K562 (cell line): ENCODE measurements at regions not wholly inside any gene's neighbourhood (a gene's known extent, or its start where the extent isn't known, plus 50 kb on each side); places are given as distances from the start of the nearest gene placed in this dataset.
A peak's percentile ranks its signal among the peaks of the same experiment; 100 is the strongest.

Source experiments
- ATAC-seq: fragments of 200-7000 bp; cut with Tn5 transposase; 3 replicates; pipeline ENCODE4 v1.9.1; 2020; ENCODE audit warnings: moderate library complexity
- BruUV-seq: library from RNA; stranded (reverse); fragments of 400-500 nt; replicated peaks from 2 replicates; lab custom pipeline; 2021; lab: Mats Ljungman, UMichigan
- CTCF ChIA-PET: fragments of 300-600 bp; formaldehyde crosslinking; extraction: SDS; loops from one replicate; lab custom pipeline; 2021; ENCODE audit warnings: low intra/inter-chr PET ratio; lab: Yijun Ruan, JAX
- POLR2A ChIA-PET: fragments of 300-600, 350-650 bp; sonication (Branson Sonifier 250); formaldehyde crosslinking; extraction: SDS; loops from one replicate; lab custom pipeline; 2021; ENCODE audit warnings: antibody characterized with exemption, inconsistent platforms; lab: Yijun Ruan, JAX
- DNase-seq, 4 experiments: peaks; one replicate each; pipeline versions ENCODE4 v3.0.0 to v3.0.0-alpha.2; 2011 to 2018; ENCODE audit warnings: low spot score in 3 of 4, mixed read lengths in 3 of 4; ENCODE audit errors: extremely low read depth in 1 of 4
- FAIRE-seq: peaks from 2 replicates; lab custom pipeline; 2011; peaks lifted over from hg19 to GRCh38; lab: Jason Lieb, UNC
- H2AFZ ChIP-seq: 2 replicates; pipeline ENCODE4 v1.6.0; 2011; ENCODE audit warnings: low read depth, low read length, control low read depth, inconsistent platforms
- H3K27ac ChIP-seq: fragments of 200-600 bp; 3 replicates; pipeline ENCODE4 v1.8.0; 2011; ENCODE audit warnings: low read depth, mild to moderate bottlenecking, control low read depth, inconsistent platforms, low read length, moderate library complexity, mixed read lengths; ENCODE audit errors: extremely low read depth
- H3K27me3 ChIP-seq, 2 experiments: fragments of 300-600 bp in 1 of 2; 2 replicates in 1 of 2; 3 replicates in 1 of 2; pipeline versions ENCODE4 v1.6.0 to v1.8.0; 2011; ENCODE audit warnings: inconsistent platforms in 2 of 2, low read length in 2 of 2, mild to moderate bottlenecking in 1 of 2, mixed read lengths in 1 of 2, moderate library complexity in 1 of 2; ENCODE audit not compliant: control insufficient read depth in 2 of 2, insufficient read depth in 2 of 2
- H3K36me3 ChIP-seq: fragments of 300-600 bp; 3 replicates; pipeline ENCODE4 v1.8.0; 2011; ENCODE audit warnings: mild to moderate bottlenecking, low read length, inconsistent platforms; ENCODE audit not compliant: control insufficient read depth, insufficient read depth
- H3K4me1 ChIP-seq, 2 experiments: fragments of 200-600 bp in 1 of 2; replicated peaks in 1 of 2; 2 replicates in 1 of 2; 3 replicates in 1 of 2; pipeline versions ENCODE4 v1.5.1 to v1.8.0; 2011; ENCODE audit warnings: inconsistent platforms in 2 of 2, low read length in 2 of 2, mild to moderate bottlenecking in 1 of 2, mixed read lengths in 1 of 2, moderate library complexity in 1 of 2; ENCODE audit not compliant: control insufficient read depth in 2 of 2, insufficient read depth in 2 of 2
- H3K4me2 ChIP-seq: 2 replicates; pipeline ENCODE4 v1.6.1; 2011; ENCODE audit warnings: low read length, control low read depth, inconsistent platforms, mixed read lengths; ENCODE audit not compliant: insufficient read depth
- H3K4me3 ChIP-seq: fragments of 200-600 bp; sonication (generic), shearing (Covaris generic); 2 replicates; pipeline ENCODE4 v1.5.1; 2016; ENCODE audit warnings: control low read depth, inconsistent platforms
- H3K79me2 ChIP-seq: fragments of 200-600 bp; 3 replicates; pipeline ENCODE4 v1.8.0; 2011; ENCODE audit warnings: low read length, inconsistent platforms; ENCODE audit not compliant: control insufficient read depth, insufficient read depth
- H3K9ac ChIP-seq, 2 experiments: 2 replicates each; pipeline versions ENCODE4 v1.6.0 to v1.6.1; 2011; ENCODE audit warnings: low read depth in 2 of 2, low read length in 2 of 2, control low read depth in 1 of 2, inconsistent platforms in 1 of 2, mild to moderate bottlenecking in 1 of 2, mixed read lengths in 1 of 2; ENCODE audit not compliant: insufficient read depth in 1 of 2
- H3K9me1 ChIP-seq: one replicate; pipeline ENCODE4 v1.6.0; 2011; ENCODE audit warnings: inconsistent platforms, mild to moderate bottlenecking, low read length, moderate library complexity; ENCODE audit not compliant: control insufficient read depth, insufficient read depth
- H3K9me3 ChIP-seq: replicated peaks from 2 replicates; pipeline ENCODE4 v1.5.1; 2011; ENCODE audit warnings: low read depth, low read length, inconsistent platforms; ENCODE audit not compliant: control insufficient read depth, insufficient read depth
- H4K20me1 ChIP-seq: replicated peaks from 2 replicates; pipeline ENCODE4 v1.6.1; 2011; ENCODE audit warnings: low read length, inconsistent platforms, mixed read lengths; ENCODE audit not compliant: control insufficient read depth, insufficient read depth
- DMBX1 ChIP-seq: fragments of 250-450 bp; sonication (Bioruptor Pico); IDR thresholded peaks from 2 replicates; pipeline ENCODE4 v1.8.0; 2022; ENCODE audit warnings: inconsistent platforms, mild to moderate bottlenecking, moderate library complexity, borderline replicate concordance
- EGR1 ChIP-seq: fragments of 450-650 bp; conservative IDR thresholded peaks from 2 replicates; pipeline ENCODE4 v1.6.1; 2017; ENCODE audit warnings: mild to moderate bottlenecking
- ZNF75A ChIP-seq: fragments of 450-650 bp; formaldehyde crosslinking; IDR thresholded peaks from 2 replicates; pipeline ENCODE4 v1.4.0; 2020; ENCODE audit warnings: mild to moderate bottlenecking
- ZNF830 ChIP-seq: fragments of 250-450 bp; sonication (Bioruptor Pico); IDR thresholded peaks from 2 replicates; pipeline ENCODE4 v1.5.0; 2021; ENCODE audit warnings: mild to moderate bottlenecking
- WGBS: fragments of 100-300 bp; shearing (Covaris generic); methylation state at CpG from one replicate; pipeline ENCODE4 v1.1.6; 2016; ENCODE audit warnings: low coverage, mixed read lengths; ENCODE audit not compliant: insufficient coverage; ENCODE audit errors: missing lambda C conversion rate; 5-methylcytosine and 5-hydroxymethylcytosine counted together
- in situ Hi-C: fragments of 300-500 bp; cut with MboI; formaldehyde crosslinking; loops from 4 replicates; pipeline ENCODE4 v1.15.0; 2018; ENCODE audit warnings: inconsistent platforms, mixed read lengths
- intact Hi-C: fragments of 100-400 bp; cut with micrococcal nuclease; formaldehyde crosslinking; loops from 2 replicates; pipeline ENCODE4 v1.14.2; 2022
- TF ChIP-seq, protein P1 (sequence below), 3 experiments: IDR thresholded peaks in 2 of 3; conservative IDR thresholded peaks in 1 of 3; 2 replicates each; pipeline ENCODE4 v1.5.1; 2011 to 2012; ENCODE audit warnings: low read length in 3 of 3, mild to moderate bottlenecking in 3 of 3, control low read depth in 2 of 3, improper control_type of control experiment in 1 of 3, inconsistent platforms in 1 of 3, low read depth in 1 of 3, mixed read lengths in 1 of 3, moderate library complexity in 1 of 3; ENCODE audit not compliant: insufficient read depth in 2 of 3
- TF ChIP-seq, protein P2 (sequence below): fragments of 250-450 bp; sonication (Bioruptor Pico); IDR thresholded peaks from 2 replicates; pipeline ENCODE4 v1.5.0; 2021

DNA sequence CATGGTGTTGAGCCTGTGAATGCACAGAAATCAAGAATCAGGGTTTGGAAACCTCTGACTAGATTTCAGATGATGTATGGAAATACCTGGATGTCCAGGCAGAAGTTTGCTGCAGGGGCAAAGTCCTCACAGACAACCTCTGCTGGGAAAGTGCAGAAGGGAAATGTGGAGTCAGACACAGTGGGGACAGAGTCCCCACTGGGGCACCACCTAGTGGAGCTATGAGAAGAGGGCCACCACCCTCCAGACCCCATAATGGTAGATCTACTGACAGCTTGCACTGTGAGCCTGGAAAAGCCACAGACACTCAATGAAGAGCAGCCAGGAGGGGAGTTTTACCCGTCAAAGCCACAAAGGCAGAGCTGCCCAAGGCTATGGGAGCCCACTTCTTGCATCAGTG is 181.9 kb upstream of the SEMA6A start:
- H3K27me3 ChIP-seq, result no peaks in the 10 kb centered on the region
- 0% methylated on average over 1 of the region's 1 CpG for WGBS
- H3K9me1 ChIP-seq, result no peaks in the 10 kb centered on the region
- intact Hi-C loops (no loop called here), in situ Hi-C loops (no loop called here)
- H3K4me2 ChIP-seq, result no peak overlapping the region
- FAIRE-seq (no peak), ATAC-seq (peak; percentile 59; the same call in 2 of the 3 replicates), DNase-seq (peak in 1 of 4 experiments; percentile 3)
- no peaks in the 10 kb centered on the region for H3K79me2 ChIP-seq
- no peak overlapping the region for H3K27ac ChIP-seq
- no peaks in the 10 kb centered on the region for H3K4me1 ChIP-seq
- ChIA-PET POLR2A (interaction anchor here (0.6 kb wide), 1 partner anchor 702 kb away, joined by 4 read pairs; no protein-coding TSS in a partner anchor), CTCF (no interaction called here)
- H3K9me3 ChIP-seq, result no peaks in the 10 kb centered on the region
- H2AFZ ChIP-seq, result no peak overlapping the region
- H4K20me1 ChIP-seq, result no peaks in the 10 kb centered on the region
- no TSS peak for BruUV-seq
- TF ChIP-seq, protein P1, sequence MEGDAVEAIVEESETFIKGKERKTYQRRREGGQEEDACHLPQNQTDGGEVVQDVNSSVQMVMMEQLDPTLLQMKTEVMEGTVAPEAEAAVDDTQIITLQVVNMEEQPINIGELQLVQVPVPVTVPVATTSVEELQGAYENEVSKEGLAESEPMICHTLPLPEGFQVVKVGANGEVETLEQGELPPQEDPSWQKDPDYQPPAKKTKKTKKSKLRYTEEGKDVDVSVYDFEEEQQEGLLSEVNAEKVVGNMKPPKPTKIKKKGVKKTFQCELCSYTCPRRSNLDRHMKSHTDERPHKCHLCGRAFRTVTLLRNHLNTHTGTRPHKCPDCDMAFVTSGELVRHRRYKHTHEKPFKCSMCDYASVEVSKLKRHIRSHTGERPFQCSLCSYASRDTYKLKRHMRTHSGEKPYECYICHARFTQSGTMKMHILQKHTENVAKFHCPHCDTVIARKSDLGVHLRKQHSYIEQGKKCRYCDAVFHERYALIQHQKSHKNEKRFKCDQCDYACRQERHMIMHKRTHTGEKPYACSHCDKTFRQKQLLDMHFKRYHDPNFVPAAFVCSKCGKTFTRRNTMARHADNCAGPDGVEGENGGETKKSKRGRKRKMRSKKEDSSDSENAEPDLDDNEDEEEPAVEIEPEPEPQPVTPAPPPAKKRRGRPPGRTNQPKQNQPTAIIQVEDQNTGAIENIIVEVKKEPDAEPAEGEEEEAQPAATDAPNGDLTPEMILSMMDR (IDR thresholded peaks at IDR 0.05 in 2 of 3, conservative IDR thresholded peaks at IDR 0.05 in 1 of 3; ENCODE audit: insufficient read depth in 2 of 3, low read depth in 1 of 3, low read length in 3 of 3), result 0 out of 6 replicates have a peak, but pooled peaks of 2 of the 3 experiments have one; percentile 11 to 14
- TF ChIP-seq ZNF75A (CRISPR knock-in tag) (no peak), EGR1 (no peak)
- no peak overlapping the region for H3K9ac ChIP-seq
- no peak overlapping the region for H3K4me3 ChIP-seq
- no peaks in the 10 kb centered on the region for H3K36me3 ChIP-seq

DNA sequence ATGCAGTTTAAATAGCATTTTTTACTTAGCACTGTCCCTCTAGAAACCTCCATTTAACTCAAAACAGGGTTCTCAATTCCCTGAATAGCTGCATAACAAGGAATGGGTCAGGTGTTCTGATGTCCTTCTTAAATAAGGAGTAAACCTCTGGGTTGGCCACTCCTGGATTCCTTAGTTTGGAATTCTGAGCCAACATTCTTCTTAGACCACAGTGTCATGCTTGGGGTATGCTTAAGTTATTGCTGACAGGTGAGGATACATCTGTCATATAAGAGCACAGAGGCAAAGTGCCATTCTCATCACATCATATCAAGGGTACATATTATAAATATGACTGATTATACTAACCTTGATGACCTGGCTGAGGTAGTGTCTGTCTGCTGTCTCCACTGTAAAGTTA is 179.9 kb upstream of the SEMA6A start:
- in situ Hi-C loops (no loop called here), intact Hi-C loops (no loop called here)
- Histone ChIP-seq H3K27me3 (no peaks in the 10 kb centered on the region), H3K4me2 (no peak overlapping the region), H3K4me1 (no peaks in the 10 kb centered on the region), H2AFZ (no peak overlapping the region), H3K9me1 (no peaks in the 10 kb centered on the region), H3K79me2 (no peaks in the 10 kb centered on the region), H3K4me3 (no peak overlapping the region), H3K9ac (no peak overlapping the region), H3K9me3 (no peaks in the 10 kb centered on the region), H3K36me3 (no peaks in the 10 kb centered on the region), H4K20me1 (no peaks in the 10 kb centered on the region), H3K27ac (no peak overlapping the region)
- ATAC-seq (no peak), DNase-seq (no peak), FAIRE-seq (no peak)
- ChIA-PET CTCF (no interaction called here), POLR2A (no interaction called here)
- BruUV-seq, result no TSS peak
- TF ChIP-seq ZNF830 (CRISPR knock-in tag) (no peak), DMBX1 (CRISPR knock-in tag) (no peak)
- TF ChIP-seq, protein P2, sequence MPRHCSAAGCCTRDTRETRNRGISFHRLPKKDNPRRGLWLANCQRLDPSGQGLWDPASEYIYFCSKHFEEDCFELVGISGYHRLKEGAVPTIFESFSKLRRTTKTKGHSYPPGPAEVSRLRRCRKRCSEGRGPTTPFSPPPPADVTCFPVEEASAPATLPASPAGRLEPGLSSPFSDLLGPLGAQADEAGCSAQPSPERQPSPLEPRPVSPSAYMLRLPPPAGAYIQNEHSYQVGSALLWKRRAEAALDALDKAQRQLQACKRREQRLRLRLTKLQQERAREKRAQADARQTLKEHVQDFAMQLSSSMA (CRISPR knock-in tag), result no peak
